LNCAP (cell line): ENCODE measurements at regions not wholly inside any gene's neighbourhood (a gene's known extent, or its start where the extent isn't known, plus 50 kb on each side); places are given as distances from the start of the nearest gene placed in this dataset.

Experiments used
- TF ChIP-seq, protein P1 (sequence below): fragments of 450-650 bp; IDR thresholded peaks from 2 replicates; pipeline ENCODE4 v1.5.1; 2017; ENCODE audit warnings: mild to moderate bottlenecking

DNA sequence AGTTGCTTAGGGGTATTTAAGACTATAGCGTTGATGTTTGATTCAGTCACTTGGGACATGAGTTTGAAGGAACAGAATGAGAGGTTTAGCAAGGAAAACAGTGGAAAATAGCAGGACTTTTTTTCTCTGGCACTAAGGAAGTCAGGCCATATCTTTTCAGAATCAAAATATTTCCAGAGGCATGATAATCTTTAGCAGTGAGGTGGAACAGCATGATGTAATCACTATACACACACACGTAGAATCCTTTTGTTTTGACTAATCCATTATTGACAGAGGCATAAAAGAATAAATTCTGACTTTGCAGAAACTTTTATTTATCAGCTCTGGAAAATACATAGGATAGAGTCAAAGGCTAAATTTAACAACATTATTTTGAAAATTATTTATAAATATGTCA lies 174.1 kb downstream of the ZPLD1 start:
- TF ChIP-seq, protein P1, sequence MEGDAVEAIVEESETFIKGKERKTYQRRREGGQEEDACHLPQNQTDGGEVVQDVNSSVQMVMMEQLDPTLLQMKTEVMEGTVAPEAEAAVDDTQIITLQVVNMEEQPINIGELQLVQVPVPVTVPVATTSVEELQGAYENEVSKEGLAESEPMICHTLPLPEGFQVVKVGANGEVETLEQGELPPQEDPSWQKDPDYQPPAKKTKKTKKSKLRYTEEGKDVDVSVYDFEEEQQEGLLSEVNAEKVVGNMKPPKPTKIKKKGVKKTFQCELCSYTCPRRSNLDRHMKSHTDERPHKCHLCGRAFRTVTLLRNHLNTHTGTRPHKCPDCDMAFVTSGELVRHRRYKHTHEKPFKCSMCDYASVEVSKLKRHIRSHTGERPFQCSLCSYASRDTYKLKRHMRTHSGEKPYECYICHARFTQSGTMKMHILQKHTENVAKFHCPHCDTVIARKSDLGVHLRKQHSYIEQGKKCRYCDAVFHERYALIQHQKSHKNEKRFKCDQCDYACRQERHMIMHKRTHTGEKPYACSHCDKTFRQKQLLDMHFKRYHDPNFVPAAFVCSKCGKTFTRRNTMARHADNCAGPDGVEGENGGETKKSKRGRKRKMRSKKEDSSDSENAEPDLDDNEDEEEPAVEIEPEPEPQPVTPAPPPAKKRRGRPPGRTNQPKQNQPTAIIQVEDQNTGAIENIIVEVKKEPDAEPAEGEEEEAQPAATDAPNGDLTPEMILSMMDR = no peak

DNA sequence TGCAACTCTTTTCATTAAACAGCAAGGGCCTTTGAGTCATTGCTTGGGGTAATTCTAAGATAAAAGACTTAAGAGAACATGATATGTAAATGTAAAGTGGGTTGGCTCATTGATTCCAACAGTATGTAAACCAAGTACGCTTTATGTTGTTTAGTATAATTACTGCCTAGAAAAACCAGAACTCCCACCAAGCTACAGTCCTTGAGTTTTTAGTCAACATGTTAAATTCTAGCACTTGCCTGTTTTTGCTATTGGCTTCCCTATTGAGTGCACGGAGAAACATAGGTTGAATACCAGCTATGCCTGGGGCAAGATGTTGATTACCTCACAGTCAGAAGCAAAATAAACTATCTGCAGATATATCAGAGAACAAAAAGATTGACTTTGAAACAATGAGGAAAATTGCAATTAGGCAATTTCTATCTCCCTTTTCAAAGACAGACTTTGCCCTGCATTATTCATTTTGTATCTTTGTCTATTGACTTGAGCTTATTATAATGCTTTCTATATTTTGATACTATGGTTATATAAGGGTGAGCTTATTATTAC lies 179.3 kb downstream of the ZPLD1 start:
- TF ChIP-seq, protein P1 = no peak

DNA sequence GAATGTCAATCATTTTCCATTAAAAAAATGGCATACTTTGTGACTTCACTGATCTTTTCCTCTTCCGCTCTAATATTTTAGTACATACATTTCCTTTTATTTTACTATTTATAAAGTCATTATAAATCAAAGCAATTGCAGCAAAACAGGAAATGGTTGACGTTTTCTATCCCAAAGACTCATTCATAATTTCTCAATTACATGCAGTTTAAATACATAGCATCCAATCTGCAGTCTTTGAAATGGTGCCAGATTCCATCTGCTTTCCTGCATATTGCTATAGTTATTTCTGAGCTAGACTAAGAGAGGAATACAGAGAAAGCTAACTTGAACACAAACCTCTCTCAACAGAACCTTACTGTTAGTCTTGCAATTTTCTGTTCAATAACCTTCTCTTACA lies 179.8 kb downstream of the ZPLD1 start:
- TF ChIP-seq, protein P1 = no peak

DNA sequence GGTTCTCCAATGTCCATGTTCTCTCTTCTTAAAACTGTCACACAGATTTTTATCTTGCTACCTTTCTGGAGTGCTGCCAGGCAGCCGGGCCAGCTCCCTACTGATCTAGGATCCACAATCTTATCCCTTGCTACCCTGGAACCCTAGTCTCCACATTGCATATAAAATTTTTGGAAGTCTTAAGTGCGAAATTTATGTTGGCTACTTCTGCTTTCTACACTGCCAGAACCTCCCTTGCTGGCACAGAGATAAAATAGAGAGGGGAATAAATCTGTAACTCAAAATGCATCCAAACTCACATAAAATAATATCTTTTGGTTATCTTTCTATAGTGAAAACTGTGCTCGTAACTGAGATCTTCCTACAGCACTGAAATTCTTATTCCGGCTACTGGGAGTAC lies 182.6 kb downstream of the ZPLD1 start:
- TF ChIP-seq, protein P1 = no peak

DNA sequence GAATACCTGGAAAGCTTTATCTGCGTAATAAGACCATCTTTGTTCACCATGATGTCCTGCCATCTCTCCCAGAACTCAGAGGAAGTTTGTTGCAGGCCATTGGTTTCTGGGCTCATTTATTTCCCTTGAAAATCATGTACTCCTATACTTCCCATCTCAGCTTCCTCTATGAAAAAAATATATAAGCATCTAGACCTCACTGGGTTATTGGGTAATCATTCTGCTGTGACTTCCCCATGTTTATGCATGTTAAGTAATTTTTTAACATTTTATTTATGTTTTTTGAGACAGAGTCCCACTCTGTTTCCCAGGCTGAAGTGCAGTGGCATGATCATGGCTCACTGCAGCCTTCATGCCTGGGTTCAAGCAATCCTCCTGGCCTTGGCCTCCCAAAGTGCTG lies 184.5 kb downstream of the ZPLD1 start:
- TF ChIP-seq, protein P1 = no peak

DNA sequence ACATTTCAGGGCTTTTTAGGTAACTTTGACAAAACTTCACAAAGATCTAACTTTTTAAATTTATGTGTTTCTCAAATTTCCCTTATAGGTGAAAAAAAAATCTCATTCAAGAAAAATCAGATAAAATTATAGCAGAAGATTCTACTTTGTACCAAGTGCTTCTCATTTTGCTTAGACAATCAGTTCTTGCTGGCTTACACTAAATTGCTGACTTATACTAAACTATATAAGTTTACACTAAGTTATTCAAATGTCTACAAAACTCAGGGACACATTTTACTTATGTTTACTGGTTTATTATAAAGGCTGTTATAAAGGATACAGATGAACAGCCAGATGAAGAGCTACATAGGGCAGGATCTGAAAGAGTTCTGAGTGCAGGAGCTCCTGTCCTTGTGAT lies 195.1 kb downstream of the ZPLD1 start:
- TF ChIP-seq, protein P1 = no peak

DNA sequence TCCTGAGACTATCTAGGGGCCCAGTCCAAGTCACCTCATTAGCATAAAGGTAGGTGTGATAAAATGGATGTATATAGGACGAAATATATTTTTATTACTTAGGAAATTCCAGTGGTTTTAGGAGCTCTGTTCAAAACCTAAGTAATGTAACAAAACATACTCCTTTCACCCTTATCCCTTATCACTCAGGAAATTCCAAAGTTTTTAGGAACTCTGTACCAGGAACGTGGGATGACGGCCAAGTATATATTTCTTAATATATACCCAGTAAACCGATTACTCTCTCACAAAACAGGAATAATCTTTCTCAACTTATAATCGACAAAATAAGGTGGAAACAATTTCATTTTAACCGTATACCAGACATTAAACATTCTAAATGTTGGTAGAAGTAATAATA lies 195.7 kb downstream of the ZPLD1 start:
- TF ChIP-seq, protein P1 = no peak

DNA sequence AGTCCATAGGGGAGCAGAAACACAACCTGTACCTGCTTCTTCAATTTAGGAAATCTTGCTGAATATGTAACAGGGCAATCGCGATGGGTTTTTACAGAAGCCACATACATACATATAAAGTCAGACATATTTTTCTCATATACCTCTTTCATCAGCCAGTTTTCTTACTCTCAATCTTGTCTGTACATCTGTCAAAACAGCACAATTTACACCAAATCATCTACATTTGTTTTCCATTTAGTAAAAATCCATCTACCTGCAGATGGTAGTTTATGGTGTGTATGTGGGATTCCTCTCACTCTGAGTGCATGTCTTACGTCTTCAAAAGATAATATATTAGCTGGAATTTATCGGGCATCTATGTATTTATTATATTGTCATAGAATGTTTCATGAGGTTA lies 208.7 kb downstream of the ZPLD1 start:
- TF ChIP-seq, protein P1 = no peak
